ENCODE measurements at regions not wholly inside any gene's neighbourhood (a gene's known extent, or its start where the extent isn't known, plus 50 kb on each side); places are given as distances from the start of the nearest gene placed in this dataset.

- no peak overlapping the region for H3K4me3 Mint-ChIP-seq
- no peaks in the 10 kb centered on the region for H3K9me3 Mint-ChIP-seq
- no peak for DNase-seq
- H3K27ac Mint-ChIP-seq = no peak overlapping the region
- H3K36me3 Mint-ChIP-seq (ENCODE audit: low read depth) = no peaks in the 10 kb centered on the region
- H3K4me1 Mint-ChIP-seq = peaks cover 27% of the 10 kb centered on the region
- H3K27me3 Mint-ChIP-seq (ENCODE audit: low read depth, poor library complexity) = peaks cover 16% of the 10 kb centered on the region
- no peak for TF ChIP-seq CTCF (IDR thresholded peaks at IDR 0.05)
Measured at GRCh38 chr2:217660423-217660822, 342.4 kb downstream of the TNS1 start.

DNA sequence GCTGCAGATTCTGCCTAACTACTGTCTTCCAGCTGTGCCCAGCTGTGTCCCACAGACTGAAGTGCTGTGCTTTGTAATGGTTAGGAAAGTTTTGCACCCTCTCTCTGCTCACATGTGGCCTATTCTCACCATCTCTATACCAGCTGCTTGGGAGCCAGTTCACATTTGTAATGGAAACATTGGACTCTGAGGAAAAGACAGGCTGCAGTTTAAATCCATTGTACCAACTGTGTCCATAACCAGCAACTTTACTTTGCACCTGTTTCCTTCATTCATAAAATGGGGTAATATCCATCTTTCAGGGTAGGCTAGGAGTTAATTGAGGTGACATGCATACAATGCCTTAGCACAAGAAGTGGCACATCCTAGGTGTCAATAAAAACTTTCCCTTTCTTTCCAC is 344.0 kb downstream of the TNS1 start:
- Mint-ChIP-seq H3K27ac (no peak overlapping the region), H3K36me3 (ENCODE audit: low read depth) (no peaks in the 10 kb centered on the region), H3K9me3 (no peaks in the 10 kb centered on the region), H3K27me3 (ENCODE audit: low read depth, poor library complexity) (peaks cover 19% of the 10 kb centered on the region), H3K4me1 (peaks cover 42% of the 10 kb centered on the region), H3K4me3 (no peak overlapping the region)
- no peak for TF ChIP-seq CTCF (IDR thresholded peaks at IDR 0.05)
- DNase-seq = no peak

GRCh38 chr2:217657252-217657651 is 345.5 kb downstream of the TNS1 start:
- DNase-seq = peak; percentile 10
- TF ChIP-seq CTCF (IDR thresholded peaks at IDR 0.05) = no peak
- H3K27ac Mint-ChIP-seq = peak overlapping the region; percentile 13
- no peaks in the 10 kb centered on the region for H3K36me3 Mint-ChIP-seq (ENCODE audit: low read depth)
- peaks cover 50% of the 10 kb centered on the region for H3K4me1 Mint-ChIP-seq
- no peak overlapping the region for H3K4me3 Mint-ChIP-seq
- no peaks in the 10 kb centered on the region for H3K9me3 Mint-ChIP-seq
- H3K27me3 Mint-ChIP-seq (ENCODE audit: low read depth, poor library complexity) = peaks cover 21% of the 10 kb centered on the region

- no peak overlapping the region for H3K27ac Mint-ChIP-seq
- peaks cover 50% of the 10 kb centered on the region for H3K4me1 Mint-ChIP-seq
- DNase-seq = no peak
- no peaks in the 10 kb centered on the region for H3K36me3 Mint-ChIP-seq (ENCODE audit: low read depth)
- no peak overlapping the region for H3K4me3 Mint-ChIP-seq
- H3K27me3 Mint-ChIP-seq (ENCODE audit: low read depth, poor library complexity) = peaks cover 21% of the 10 kb centered on the region
- no peak for TF ChIP-seq CTCF (IDR thresholded peaks at IDR 0.05)
- no peaks in the 10 kb centered on the region for H3K9me3 Mint-ChIP-seq
Measured at GRCh38 chr2:217656316-217656715, 346.5 kb downstream of the TNS1 start.

DNA sequence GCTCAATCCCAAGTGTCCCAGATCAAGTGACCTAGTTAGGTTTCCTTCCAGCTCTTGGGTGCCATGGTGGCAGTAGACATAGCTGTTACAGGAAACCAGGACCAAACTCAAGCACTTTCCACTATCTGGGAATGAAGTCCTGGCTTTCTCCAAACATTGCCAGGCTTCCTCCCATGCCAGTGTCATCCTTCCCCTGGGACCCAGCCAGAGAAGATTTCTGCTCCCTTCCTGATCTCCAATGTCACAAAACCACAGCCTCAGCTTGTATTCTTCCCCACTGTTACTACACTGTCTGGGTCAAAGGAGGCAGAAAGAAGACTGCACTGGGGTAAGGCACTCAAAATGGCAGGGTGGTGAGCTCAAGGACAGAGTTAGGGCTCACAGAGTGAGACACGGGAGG is 347.1 kb downstream of the TNS1 start:
- peaks cover 55% of the 10 kb centered on the region for H3K4me1 Mint-ChIP-seq
- H3K27ac Mint-ChIP-seq = no peak overlapping the region
- no peak for DNase-seq
- H3K36me3 Mint-ChIP-seq (ENCODE audit: low read depth) = no peaks in the 10 kb centered on the region
- no peak overlapping the region for H3K4me3 Mint-ChIP-seq
- H3K9me3 Mint-ChIP-seq = no peaks in the 10 kb centered on the region
- H3K27me3 Mint-ChIP-seq (ENCODE audit: low read depth, poor library complexity) = peaks cover 21% of the 10 kb centered on the region
- TF ChIP-seq CTCF (IDR thresholded peaks at IDR 0.05) = no peak

- no peak for DNase-seq
- no peak for TF ChIP-seq CTCF (IDR thresholded peaks at IDR 0.05)
- Mint-ChIP-seq H3K27me3 (ENCODE audit: low read depth, poor library complexity) (peaks cover 18% of the 10 kb centered on the region), H3K4me1 (peaks cover 66% of the 10 kb centered on the region), H3K27ac (no peak overlapping the region), H3K9me3 (no peaks in the 10 kb centered on the region), H3K36me3 (ENCODE audit: low read depth) (no peaks in the 10 kb centered on the region), H3K4me3 (no peak overlapping the region)
Measured at GRCh38 chr2:217654168-217654567, 348.6 kb downstream of the TNS1 start.

Measured in nephron progenitor cell (in vitro differentiated cells).